Right lobe of liver (tissue), 4 donors: ENCODE measurements at regions not wholly inside any gene's neighbourhood (a gene's known extent, or its start where the extent isn't known, plus 50 kb on each side); places are given as distances from the start of the nearest gene placed in this dataset.

Experiments used
- CTCF ChIP-seq, 4 donors: fragments of 200-600 bp in 3 of 4; fragments of 450-650 bp in 1 of 4; IDR thresholded peaks; one replicate each; pipeline versions ENCODE4 v1.5.1 to v1.8.0; 2016 to 2022; ENCODE audit warnings: antibody characterized with exemption in 4 of 4, mild to moderate bottlenecking in 2 of 4
- POLR2A ChIP-seq: fragments of 450-650 bp; IDR thresholded peaks from one replicate; pipeline ENCODE4 v1.6.1; 2017; ENCODE audit warnings: antibody characterized with exemption, mild to moderate bottlenecking
- donor health status: DM: no; HTN: no; CAD: no.
- donor health status: DM: no; HTN: no; CAD: no.
- donor health status: DM: no; HTN: yes; CAD: no.

GRCh38 chr11:128181984-128182383, 405.4 kb downstream of the ETS1 start:
- no peak for TF ChIP-seq CTCF (IDR thresholded peaks at IDR 0.05)
- no peak for TF ChIP-seq POLR2A
